AG09319 (cell line): ENCODE measurements at regions not wholly inside any gene's neighbourhood (a gene's known extent, or its start where the extent isn't known, plus 50 kb on each side); places are given as distances from the start of the nearest gene placed in this dataset.

Source experiments
- DNase-seq: peaks from one replicate; pipeline ENCODE4 v3.0.0-alpha.2; 2010; ENCODE audit warnings: low read depth; ENCODE audit errors: extremely low read depth
- CTCF ChIP-seq: IDR thresholded peaks from 2 replicates; pipeline ENCODE4 v1.5.1; 2011; ENCODE audit warnings: low read depth, mild to moderate bottlenecking, inconsistent platforms, low read length, moderate library complexity

- DNase-seq = no peak
- TF ChIP-seq CTCF = no peak
Observed at GRCh38 chr7:79529881-79530235, 76.4 kb upstream of the MAGI2 start.

GRCh38 chr7:79529214-79529880 lies 75.9 kb upstream of the MAGI2 start:
- no peak for TF ChIP-seq CTCF
- no peak for DNase-seq

- DNase-seq = no peak
- no peak for TF ChIP-seq CTCF
Observed at GRCh38 chr7:79528421-79528820, 75.0 kb upstream of the MAGI2 start.

- DNase-seq = no peak
- TF ChIP-seq CTCF = no peak
Observed at GRCh38 chr7:79524048-79524447, 70.6 kb upstream of the MAGI2 start.

DNA sequence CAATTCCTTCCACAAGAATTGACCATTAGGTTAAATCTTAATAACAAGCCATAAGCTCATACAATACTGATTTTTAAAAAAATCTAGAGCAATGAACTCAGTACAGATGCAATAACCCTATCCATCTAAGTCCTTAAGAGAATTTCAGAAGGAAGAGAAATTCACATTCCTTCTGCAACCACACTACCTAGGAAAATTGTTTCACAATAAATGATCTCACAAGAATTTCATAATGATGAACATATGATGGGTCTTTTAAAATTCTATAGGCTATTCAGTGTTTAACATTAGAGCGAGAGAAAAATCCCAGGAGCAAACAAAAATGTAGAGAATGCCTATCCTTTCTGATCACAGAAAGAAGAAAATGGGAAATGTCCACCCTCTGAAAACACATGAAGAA lies 70.0 kb upstream of the MAGI2 start:
- no peak for TF ChIP-seq CTCF
- DNase-seq = no peak

DNA sequence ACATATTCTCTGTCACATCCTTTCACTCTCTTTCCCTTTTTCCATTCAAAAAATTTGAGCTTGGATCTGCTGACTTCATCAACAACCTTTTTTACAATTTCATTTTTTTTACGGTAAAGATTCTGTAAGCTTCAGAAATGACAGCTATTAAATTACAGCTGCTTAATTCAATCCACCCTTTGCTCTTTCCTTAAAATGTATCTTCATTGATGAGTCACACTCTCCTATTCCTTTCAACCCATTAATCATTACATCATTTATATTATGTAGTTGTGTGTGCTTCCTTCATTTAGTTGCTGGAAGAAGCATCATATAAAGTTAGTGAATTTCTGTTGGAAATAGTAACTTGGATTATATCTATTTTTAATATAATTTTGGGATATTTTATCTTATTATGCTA lies 67.1 kb upstream of the MAGI2 start:
- no peak for TF ChIP-seq CTCF
- DNase-seq = no peak

DNA sequence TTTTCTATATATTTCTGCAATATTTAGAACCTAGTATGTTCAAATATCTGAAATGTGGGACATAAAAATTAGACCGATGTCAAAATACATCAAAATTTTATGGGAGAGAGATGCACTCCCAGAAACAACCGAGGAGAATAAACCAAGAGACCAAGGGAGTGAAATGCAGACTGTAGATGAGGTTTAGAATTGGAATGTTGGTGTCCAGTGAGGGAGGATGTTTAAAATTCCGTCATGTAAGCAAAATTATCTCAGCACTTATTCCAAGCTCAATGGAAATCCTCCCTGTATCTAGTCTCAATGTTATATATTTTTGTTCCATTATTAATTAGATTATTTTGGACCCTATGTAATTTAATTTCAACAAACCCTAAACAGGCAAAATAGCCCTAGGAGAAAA lies 61.9 kb upstream of the MAGI2 start:
- no peak for DNase-seq
- no peak for TF ChIP-seq CTCF
